Small intestine (tissue), 7 donors: ENCODE measurements at regions not wholly inside any gene's neighbourhood (a gene's known extent, or its start where the extent isn't known, plus 50 kb on each side); places are given as distances from the start of the nearest gene placed in this dataset.
"Not testable (repeated sequence)": the region's sequence is repeated elsewhere in the genome, so short reads cannot be mapped to it uniquely, and the experiment has no call there.

ENCODE experiments used
- DNase-seq, 2 donors: peaks; one replicate each; pipeline versions ENCODE4 v3.0.0 to v3.0.0-alpha.2; 2013
- FAIRE-seq: peaks from 2 replicates; lab custom pipeline; 2012; peaks lifted over from hg19 to GRCh38; lab: Jason Lieb, UNC
- H3K27ac ChIP-seq, 3 donors: one replicate each; pipeline ENCODE4 v1.5.1; 2013; ENCODE audit warnings: low read length in 2 of 3, mild to moderate bottlenecking in 2 of 3, control low read depth in 1 of 3, inconsistent platforms in 1 of 3, low read depth in 1 of 3, moderate library complexity in 1 of 3
- H3K27me3 ChIP-seq, 3 donors: one replicate each; pipeline ENCODE4 v1.6.1; 2013; ENCODE audit warnings: low read length in 3 of 3, inconsistent platforms in 1 of 3; ENCODE audit not compliant: control insufficient read depth in 3 of 3, insufficient read depth in 3 of 3
- H3K36me3 ChIP-seq, 3 donors: one replicate each; pipeline ENCODE4 v1.6.1; 2013; ENCODE audit warnings: low read length in 3 of 3, inconsistent platforms in 1 of 3, low read depth in 1 of 3, mild to moderate bottlenecking in 1 of 3, moderate library complexity in 1 of 3; ENCODE audit not compliant: control insufficient read depth in 3 of 3, insufficient read depth in 2 of 3
- H3K4me1 ChIP-seq, 3 donors: one replicate each; pipeline ENCODE4 v1.6.1; 2013; ENCODE audit warnings: low read length in 2 of 3, inconsistent platforms in 1 of 3, low read depth in 1 of 3, mild to moderate bottlenecking in 1 of 3, moderate library complexity in 1 of 3; ENCODE audit not compliant: control insufficient read depth in 3 of 3, insufficient read depth in 2 of 3
- H3K4me3 ChIP-seq, 3 donors: one replicate each; pipeline ENCODE4 v1.5.1; 2013; ENCODE audit warnings: low read length in 3 of 3, control low read depth in 1 of 3, inconsistent platforms in 1 of 3, low read depth in 1 of 3, mild to moderate bottlenecking in 1 of 3, moderate library complexity in 1 of 3
- H3K9me3 ChIP-seq, 2 donors: one replicate each; pipeline ENCODE4 v1.6.1; 2013; ENCODE audit warnings: low read depth in 1 of 2, low read length in 1 of 2; ENCODE audit not compliant: control insufficient read depth in 2 of 2, insufficient read depth in 1 of 2
- WGBS, 3 donors: extraction: QIAGEN DNeasy Blood & Tissue Kit; methylation state at CpG; one replicate each; pipeline ENCODE4 v1.1.7; 2013; 5-methylcytosine and 5-hydroxymethylcytosine counted together
- donor health status: healthy with polysubstance abuse.
- donor health status: control.
- donor health status: control.
- donor health status: Bipolar disorder and iron deficiency.
- donor health status: healthy.

- no CpG with 5 or more reads among the region's 8 CpGs for WGBS, 3 donors
- not testable (repeated sequence) for H3K4me3 ChIP-seq, H3K36me3 ChIP-seq, H3K27ac ChIP-seq, H3K27me3 ChIP-seq, H3K9me3 ChIP-seq, FAIRE-seq, H3K4me1 ChIP-seq, DNase-seq
Measured at GRCh38 chr9:66046992-66047391, 310.0 kb downstream of the FOXD4L4 start.

- H3K27ac ChIP-seq, DNase-seq, H3K4me1 ChIP-seq, FAIRE-seq, H3K27me3 ChIP-seq, H3K4me3 ChIP-seq, H3K9me3 ChIP-seq, H3K36me3 ChIP-seq: not testable (repeated sequence)
- WGBS, 3 donors: no CpG with 5 or more reads among the region's 2 CpGs
Measured at GRCh38 chr9:66049721-66050120, 312.8 kb downstream of the FOXD4L4 start.

- not testable (repeated sequence) for H3K27ac ChIP-seq, H3K9me3 ChIP-seq, H3K36me3 ChIP-seq, H3K4me1 ChIP-seq, FAIRE-seq, H3K4me3 ChIP-seq, DNase-seq, H3K27me3 ChIP-seq
- no CpG with 5 or more reads among the region's 2 CpGs for WGBS, 3 donors
Measured at GRCh38 chr9:66054705-66055104, 317.8 kb downstream of the FOXD4L4 start.

GRCh38 chr9:66060681-66061080, 323.7 kb downstream of the FOXD4L4 start:
- not testable (repeated sequence) for H3K36me3 ChIP-seq, DNase-seq, H3K27me3 ChIP-seq, FAIRE-seq, H3K27ac ChIP-seq, H3K4me1 ChIP-seq, H3K4me3 ChIP-seq, H3K9me3 ChIP-seq
- no CpG with 5 or more reads among the region's 1 CpG for WGBS, 3 donors

- not testable (repeated sequence) for H3K4me1 ChIP-seq, H3K27me3 ChIP-seq, H3K4me3 ChIP-seq, H3K27ac ChIP-seq, DNase-seq, FAIRE-seq, H3K36me3 ChIP-seq, H3K9me3 ChIP-seq
- WGBS, 3 donors: no CpG with 5 or more reads among the region's 1 CpG
Measured at GRCh38 chr9:66063822-66064221, 326.9 kb downstream of the FOXD4L4 start.

GRCh38 chr9:66065735-66066134, 328.8 kb downstream of the FOXD4L4 start:
- H3K27ac ChIP-seq, FAIRE-seq, H3K4me1 ChIP-seq, H3K4me3 ChIP-seq, DNase-seq, H3K27me3 ChIP-seq, H3K36me3 ChIP-seq, H3K9me3 ChIP-seq: not testable (repeated sequence)
- 63 to 69% (median 64%) methylated on average over 3 of the region's 5 CpGs for WGBS, 3 donors

GRCh38 chr9:66067231-66067630, 330.3 kb downstream of the FOXD4L4 start:
- H3K27me3 ChIP-seq, H3K4me1 ChIP-seq, DNase-seq, FAIRE-seq, H3K4me3 ChIP-seq, H3K9me3 ChIP-seq, H3K27ac ChIP-seq, H3K36me3 ChIP-seq: not testable (repeated sequence)
- 87 to 94% (median 87%) methylated on average over 3 to 4 of the region's 4 CpGs for WGBS, 3 donors

- H3K4me1 ChIP-seq, H3K27me3 ChIP-seq, H3K9me3 ChIP-seq, H3K4me3 ChIP-seq, H3K36me3 ChIP-seq, H3K27ac ChIP-seq, FAIRE-seq: not testable (repeated sequence)
- DNase-seq: peak in 1 of 2 donors; percentile 0
- 84 to 89% (median 89%) methylated on average over 2 of the region's 4 CpGs for WGBS, 3 donors
Measured at GRCh38 chr9:66068451-66068989, 331.6 kb downstream of the FOXD4L4 start.

GRCh38 chr9:66069025-66069424, 332.1 kb downstream of the FOXD4L4 start:
- not testable (repeated sequence) for H3K27me3 ChIP-seq, DNase-seq, H3K4me1 ChIP-seq, H3K4me3 ChIP-seq, H3K27ac ChIP-seq, H3K36me3 ChIP-seq, FAIRE-seq, H3K9me3 ChIP-seq
- WGBS, 3 donors: 50 to 79% (median 57%) methylated on average over 1 of the region's 2 CpGs
